ENCODE measurements at regions not wholly inside any gene's neighbourhood (a gene's known extent, or its start where the extent isn't known, plus 50 kb on each side); places are given as distances from the start of the nearest gene placed in this dataset.

GRCh38 chr14:83918546-83918945, 1611.4 kb upstream of the FLRT2 start:
- TF ChIP-seq CTCF (IDR thresholded peaks at IDR 0.05) = no peak
- TF ChIP-seq POLR2A (IDR thresholded peaks at IDR 0.05) = no peak
- TF ChIP-seq POLR2AphosphoS5 (IDR thresholded peaks at IDR 0.05) = no peak

Measured in prostate gland (tissue), 2 donors.